ENCODE measurements at regions not wholly inside any gene's neighbourhood (a gene's known extent, or its start where the extent isn't known, plus 50 kb on each side); places are given as distances from the start of the nearest gene placed in this dataset.
A peak's percentile ranks its signal among the peaks of the same experiment; 100 is the strongest.

GRCh38 chr7:156147756-156148504, 335.7 kb upstream of the SHH start:
- DNase-seq = no peak

GRCh38 chr7:156147104-156147503, 334.8 kb upstream of the SHH start:
- no peak for DNase-seq

- no peak for DNase-seq
These were observed 333.7 kb upstream of the SHH start for GRCh38 chr7:156145996-156146395.

GRCh38 chr7:156145184-156145583, 332.9 kb upstream of the SHH start:
- DNase-seq = no peak

- DNase-seq = no peak
These were observed 331.4 kb upstream of the SHH start for GRCh38 chr7:156143683-156144082.

GRCh38 chr7:156143158-156143557, 330.9 kb upstream of the SHH start:
- DNase-seq = no peak

- DNase-seq = no peak
These were observed 329.7 kb upstream of the SHH start for GRCh38 chr7:156141941-156142340.

- DNase-seq = no peak
These were observed 328.6 kb upstream of the SHH start for GRCh38 chr7:156140896-156141295.

- DNase-seq = no peak
These were observed 328.2 kb upstream of the SHH start for GRCh38 chr7:156140447-156140846.

GRCh38 chr7:156139633-156140032, 327.4 kb upstream of the SHH start:
- DNase-seq = no peak

- DNase-seq = no peak
These were observed 326.8 kb upstream of the SHH start for GRCh38 chr7:156139112-156139511.

- no peak for DNase-seq
These were observed 319.6 kb upstream of the SHH start for GRCh38 chr7:156131881-156132280.

- DNase-seq = no peak
These were observed 317.3 kb upstream of the SHH start for GRCh38 chr7:156129522-156129921.

GRCh38 chr7:156128496-156128895, 316.2 kb upstream of the SHH start:
- no peak for DNase-seq

- DNase-seq = no peak
These were observed 315.2 kb upstream of the SHH start for GRCh38 chr7:156127166-156128134.

GRCh38 chr7:156125841-156126730, 313.8 kb upstream of the SHH start:
- DNase-seq = no peak

GRCh38 chr7:156124356-156124755, 312.1 kb upstream of the SHH start:
- no peak for DNase-seq

GRCh38 chr7:156123362-156123761, 311.1 kb upstream of the SHH start:
- DNase-seq = peak; percentile 43

GRCh38 chr7:156122752-156123354, 310.6 kb upstream of the SHH start:
- no peak for DNase-seq

- DNase-seq = no peak
These were observed 309.7 kb upstream of the SHH start for GRCh38 chr7:156121956-156122355.

GRCh38 chr7:156121434-156121833, 309.2 kb upstream of the SHH start:
- DNase-seq = no peak

- no peak for DNase-seq
These were observed 308.3 kb upstream of the SHH start for GRCh38 chr7:156120552-156120951.

GRCh38 chr7:156119771-156120170, 307.5 kb upstream of the SHH start:
- DNase-seq = no peak
